Upper lobe of left lung (tissue), 6 donors: ENCODE measurements at regions not wholly inside any gene's neighbourhood (a gene's known extent, or its start where the extent isn't known, plus 50 kb on each side); places are given as distances from the start of the nearest gene placed in this dataset.
"Not testable (repeated sequence)": the region's sequence is repeated elsewhere in the genome, so short reads cannot be mapped to it uniquely, and the experiment has no call there.

Source experiments
- ATAC-seq, 2 donors: fragments of 200-7000 bp; cut with Tn5 transposase; one replicate each; pipeline ENCODE4 v1.9.1; 2022; ENCODE audit warnings: mild to moderate bottlenecking in 2 of 2, moderate library complexity in 2 of 2; ENCODE audit not compliant: low FRiP score in 2 of 2
- DNase-seq, 2 donors: peaks; one replicate each; pipeline ENCODE4 v3.0.0-alpha.2; 2019 to 2020
- H3K27ac ChIP-seq, 4 donors: fragments of 200-600 bp; sonication (generic); one replicate each; pipeline ENCODE4 v1.5.1; 2016 to 2019
- H3K27me3 ChIP-seq, 4 donors: fragments of 200-600 bp; sonication (generic); one replicate each; pipeline ENCODE4 v1.5.1; 2017 to 2019
- H3K36me3 ChIP-seq, 4 donors: fragments of 200-600 bp; sonication (generic); one replicate each; pipeline ENCODE4 v1.5.1; 2016 to 2019
- H3K4me1 ChIP-seq, 4 donors: fragments of 200-600 bp; sonication (generic); one replicate each; pipeline ENCODE4 v1.5.1; 2018 to 2019
- H3K4me3 ChIP-seq, 4 donors: fragments of 200-600 bp; sonication (generic); one replicate each; pipeline ENCODE4 v1.5.1; 2017 to 2019; ENCODE audit warnings: mild to moderate bottlenecking in 2 of 4, moderate library complexity in 1 of 4
- H3K9me3 ChIP-seq, 4 donors: fragments of 200-600 bp; sonication (generic); one replicate each; pipeline ENCODE4 v1.5.1; 2018 to 2019
- CTCF ChIP-seq, 6 experiments: fragments of 450-650 bp in 4 of 6; fragments of 200-600 bp in 2 of 6; sonication (generic) in 2 of 6; IDR thresholded peaks; one replicate each; pipeline ENCODE4 v1.5.1; 2016 to 2019; ENCODE audit warnings: antibody characterized with exemption in 6 of 6
- EP300 ChIP-seq, 4 donors: sonication (generic); formaldehyde crosslinking; IDR thresholded peaks; one replicate each; pipeline ENCODE4 v1.5.1; 2017; ENCODE audit warnings: antibody characterized with exemption in 4 of 4, control low read depth in 2 of 4
- POLR2A ChIP-seq, 4 donors: fragments of 450-650 bp; IDR thresholded peaks; one replicate each; pipeline ENCODE4 v1.5.1; 2016 to 2017; ENCODE audit warnings: antibody characterized with exemption in 4 of 4, mild to moderate bottlenecking in 2 of 4
- POLR2AphosphoS5 ChIP-seq, 2 donors: sonication (generic); formaldehyde crosslinking; IDR thresholded peaks; one replicate each; pipeline ENCODE4 v1.5.1; 2017; ENCODE audit warnings: antibody characterized with exemption in 2 of 2
- WGBS, 2 donors: methylation state at CpG; one replicate each; pipeline ENCODE4 v1.1.5; 2017 to 2018; 5-methylcytosine and 5-hydroxymethylcytosine counted together
- donor health status: DM: no; HTN: no; CAD: no; lungs with moderate emphysema.
- donor health status: DM: no; HTN: yes; CAD: no; lungs with severe emphysema.

- no peaks in the 10 kb centered on the region for H3K36me3 ChIP-seq
- no peak for ATAC-seq
- H3K27me3 ChIP-seq, result no peaks in the 10 kb centered on the region
- no peak overlapping the region for H3K27ac ChIP-seq
- DNase-seq, result no peak
- no peak overlapping the region for H3K4me3 ChIP-seq
- H3K4me1 ChIP-seq, result no peaks in the 10 kb centered on the region
- H3K9me3 ChIP-seq, result no peaks in the 10 kb centered on the region
- TF ChIP-seq CTCF (IDR thresholded peaks at IDR 0.05), result no peak
- no peak for TF ChIP-seq POLR2AphosphoS5 (IDR thresholded peaks at IDR 0.05)
- no peak for TF ChIP-seq EP300 (IDR thresholded peaks at IDR 0.05)
- TF ChIP-seq POLR2A (IDR thresholded peaks at IDR 0.05), result no peak
These were observed 725.4 kb upstream of the EPHA7 start for GRCh38 chr6:94144807-94145206.

- not testable (repeated sequence) for H3K4me1 ChIP-seq, DNase-seq, H3K9me3 ChIP-seq, H3K4me3 ChIP-seq, ATAC-seq, H3K27ac ChIP-seq, H3K36me3 ChIP-seq, H3K27me3 ChIP-seq
- 84 to 87% methylated on average over 11 of the region's 11 CpGs for WGBS, 2 donors
These were observed 717.8 kb upstream of the EPHA7 start for GRCh38 chr6:94137178-94137577.

GRCh38 chr6:94133106-94133505 lies 713.7 kb upstream of the EPHA7 start:
- Histone ChIP-seq H3K27me3 (no peaks in the 10 kb centered on the region), H3K27ac (no peak overlapping the region), H3K36me3 (no peaks in the 10 kb centered on the region), H3K4me3 (no peak overlapping the region), H3K4me1 (no peaks in the 10 kb centered on the region), H3K9me3 (no peaks in the 10 kb centered on the region)
- ATAC-seq (no peak), DNase-seq (no peak)
- TF ChIP-seq POLR2AphosphoS5 (IDR thresholded peaks at IDR 0.05), result no peak
- WGBS, 2 donors, result 54 to 80% methylated on average over 2 of the region's 2 CpGs

- TF ChIP-seq POLR2A (IDR thresholded peaks at IDR 0.05) (no peak), CTCF (IDR thresholded peaks at IDR 0.05) (no peak), EP300 (IDR thresholded peaks at IDR 0.05) (no peak), POLR2AphosphoS5 (IDR thresholded peaks at IDR 0.05) (no peak)
- Histone ChIP-seq H3K9me3 (no peaks in the 10 kb centered on the region), H3K27ac (no peak overlapping the region), H3K27me3 (no peaks in the 10 kb centered on the region), H3K36me3 (no peaks in the 10 kb centered on the region), H3K4me3 (no peak overlapping the region), H3K4me1 (no peaks in the 10 kb centered on the region)
- 87% methylated on average over 2 of the region's 2 CpGs for WGBS, 2 donors
- ATAC-seq, result no peak
- DNase-seq, result no peak
These were observed 711.9 kb upstream of the EPHA7 start for GRCh38 chr6:94131271-94131670.

GRCh38 chr6:94130478-94130877 lies 711.1 kb upstream of the EPHA7 start:
- no peaks in the 10 kb centered on the region for H3K4me1 ChIP-seq
- no peak overlapping the region for H3K4me3 ChIP-seq
- no peaks in the 10 kb centered on the region for H3K36me3 ChIP-seq
- DNase-seq, result no peak
- H3K27ac ChIP-seq, result no peak overlapping the region
- no peak for ATAC-seq
- 14 to 22% methylated on average over 1 of the region's 1 CpG for WGBS, 2 donors
- TF ChIP-seq POLR2A (IDR thresholded peaks at IDR 0.05), result no peak
- no peak for TF ChIP-seq POLR2AphosphoS5 (IDR thresholded peaks at IDR 0.05)
- TF ChIP-seq CTCF (IDR thresholded peaks at IDR 0.05), result no peak
- no peak for TF ChIP-seq EP300 (IDR thresholded peaks at IDR 0.05)
- no peaks in the 10 kb centered on the region for H3K9me3 ChIP-seq
- no peaks in the 10 kb centered on the region for H3K27me3 ChIP-seq

- no peak overlapping the region for H3K27ac ChIP-seq
- no peak overlapping the region for H3K4me3 ChIP-seq
- TF ChIP-seq POLR2A (IDR thresholded peaks at IDR 0.05), result no peak
- no peak for TF ChIP-seq CTCF (IDR thresholded peaks at IDR 0.05)
- TF ChIP-seq POLR2AphosphoS5 (IDR thresholded peaks at IDR 0.05), result no peak
- TF ChIP-seq EP300 (IDR thresholded peaks at IDR 0.05), result no peak
- H3K9me3 ChIP-seq, result no peaks in the 10 kb centered on the region
- DNase-seq (no peak), ATAC-seq (no peak)
- H3K4me1 ChIP-seq, result no peaks in the 10 kb centered on the region
- H3K36me3 ChIP-seq, result no peaks in the 10 kb centered on the region
- H3K27me3 ChIP-seq, result no peaks in the 10 kb centered on the region
These were observed 710.6 kb upstream of the EPHA7 start for GRCh38 chr6:94129926-94130325.
